MV-4-11 (cell line): ENCODE measurements at regions not wholly inside any gene's neighbourhood (a gene's known extent, or its start where the extent isn't known, plus 50 kb on each side); places are given as distances from the start of the nearest gene placed in this dataset.

Experiments
- DNase-seq: peaks from one replicate; lab custom pipeline; 2025; lab: John Stamatoyannopoulos, UW

DNA sequence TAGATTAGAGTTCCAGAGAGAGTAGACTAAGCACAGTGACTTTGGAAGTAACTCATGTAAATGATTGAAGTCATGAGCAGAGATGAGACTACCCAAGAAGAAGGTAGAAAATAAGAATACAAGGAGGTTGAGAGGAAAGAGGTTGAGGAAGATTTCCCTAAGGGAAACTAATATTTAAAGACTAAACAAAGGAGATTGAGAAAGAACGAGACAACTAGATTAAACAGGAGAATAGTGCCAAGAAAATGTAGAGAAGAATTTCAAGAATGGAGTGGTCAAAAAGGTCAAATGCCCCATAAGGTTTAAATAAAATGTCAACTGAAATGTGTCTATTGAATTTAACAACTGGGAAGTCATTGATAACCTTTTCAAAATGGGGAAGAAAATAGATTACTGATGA, 59.0 kb downstream of the RPS29 start:
- no peak for DNase-seq

DNA sequence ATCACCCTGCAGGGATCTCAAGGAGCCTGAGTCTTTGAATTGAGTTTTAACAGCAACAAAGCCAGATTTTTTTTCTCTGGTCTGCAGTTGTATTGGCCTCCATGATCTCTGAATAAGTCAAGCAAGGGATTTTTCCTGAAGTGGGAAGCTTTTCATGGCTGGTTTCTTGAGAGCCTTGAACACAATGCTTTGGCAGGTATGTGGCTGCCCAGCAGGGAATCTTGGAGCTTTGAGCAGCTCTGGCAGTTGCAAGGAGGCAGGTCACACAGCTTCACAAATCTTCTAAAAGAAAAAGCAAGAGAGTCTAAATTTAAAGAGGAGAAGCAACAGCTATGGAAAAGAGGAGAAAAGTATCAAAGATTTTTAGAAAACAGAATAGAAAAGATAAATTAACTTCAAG, 60.1 kb downstream of the RPS29 start:
- DNase-seq: no peak

GRCh38 chr14:49516286-49516685, 69.9 kb downstream of the RPS29 start:
- DNase-seq: no peak

DNA sequence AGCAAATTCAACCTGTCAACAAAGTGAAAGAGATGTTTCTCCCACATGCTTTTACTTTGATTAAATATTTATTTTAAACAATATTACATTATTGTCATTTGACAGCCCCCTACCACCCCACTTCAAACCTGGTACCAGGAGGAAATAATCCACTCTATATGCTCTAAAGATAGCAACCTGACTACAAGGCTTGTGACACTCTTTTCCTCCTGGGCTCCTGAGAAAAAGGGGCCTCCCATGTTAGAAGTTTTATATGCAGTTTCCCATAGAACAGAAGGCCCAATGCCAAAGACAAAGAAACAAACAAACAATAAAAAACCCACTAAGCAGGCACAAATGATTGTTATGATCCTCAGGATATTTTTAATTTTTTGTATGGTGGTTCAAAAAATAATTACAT, 73.6 kb downstream of the RPS29 start:
- DNase-seq: no peak

DNA sequence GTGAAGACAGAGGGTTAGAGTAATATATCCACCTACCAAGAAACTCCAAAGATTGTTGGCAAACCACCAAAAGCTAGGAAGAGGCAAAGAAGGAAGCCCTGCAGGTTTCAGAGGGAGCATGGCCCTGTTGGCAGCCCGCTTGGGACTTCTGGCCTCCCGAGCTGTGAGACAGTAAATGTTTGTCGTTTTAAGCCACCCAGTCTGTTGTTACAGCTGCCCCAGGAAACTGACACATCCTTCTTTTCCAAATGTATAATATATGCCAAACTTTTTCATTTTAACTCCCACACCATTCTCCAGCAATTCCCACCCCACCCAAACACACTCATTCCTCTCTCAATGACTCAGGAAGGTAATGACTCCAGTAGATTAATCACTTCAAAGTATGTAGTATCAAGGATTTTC, 74.0 kb downstream of the RPS29 start:
- DNase-seq: no peak

- DNase-seq: no peak
These were observed 78.1 kb downstream of the RPS29 start for GRCh38 chr14:49508124-49508523.

GRCh38 chr14:49506650-49507049, 79.5 kb downstream of the RPS29 start:
- no peak for DNase-seq

DNA sequence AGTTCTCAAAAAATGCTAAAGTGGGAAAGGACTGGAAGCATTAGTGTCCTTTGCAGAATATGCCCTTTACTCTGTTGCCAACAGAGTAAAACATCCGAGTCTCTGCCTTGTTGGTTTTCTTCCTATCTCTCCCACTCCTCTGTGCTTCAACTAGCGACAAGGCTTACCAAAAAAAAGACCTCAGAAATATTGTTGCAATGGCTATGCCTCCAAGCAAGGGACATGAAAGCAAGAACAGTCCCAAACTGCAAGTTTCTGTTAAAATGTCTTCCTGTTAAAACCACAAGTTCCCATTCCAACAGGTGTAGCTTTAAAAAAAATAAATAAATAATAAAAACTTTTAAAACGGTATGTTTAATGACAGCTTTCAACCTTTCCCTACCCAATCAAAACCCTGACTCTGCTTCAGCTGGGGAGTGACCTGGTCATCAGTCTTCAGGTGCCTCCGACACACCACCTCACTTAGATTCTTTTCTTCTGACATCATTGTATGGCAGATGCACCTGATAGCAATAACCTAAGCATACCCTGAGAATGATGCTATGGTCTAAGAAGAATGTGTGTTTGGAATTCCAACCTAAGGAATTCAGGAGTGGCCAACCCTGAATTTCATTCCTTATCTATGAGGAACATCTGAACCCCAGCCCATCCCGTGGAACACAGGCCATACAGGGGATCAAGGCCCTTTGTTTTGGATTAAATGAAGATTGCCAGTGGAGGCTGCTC, 81.0 kb downstream of the RPS29 start:
- no peak for DNase-seq

GRCh38 chr14:49497725-49498348, 88.3 kb downstream of the RPS29 start:
- peak; percentile 65 for DNase-seq

GRCh38 chr14:49497267-49497666, 88.9 kb downstream of the RPS29 start:
- no peak for DNase-seq

GRCh38 chr14:49494836-49495235, 91.3 kb downstream of the RPS29 start:
- DNase-seq: no peak

DNA sequence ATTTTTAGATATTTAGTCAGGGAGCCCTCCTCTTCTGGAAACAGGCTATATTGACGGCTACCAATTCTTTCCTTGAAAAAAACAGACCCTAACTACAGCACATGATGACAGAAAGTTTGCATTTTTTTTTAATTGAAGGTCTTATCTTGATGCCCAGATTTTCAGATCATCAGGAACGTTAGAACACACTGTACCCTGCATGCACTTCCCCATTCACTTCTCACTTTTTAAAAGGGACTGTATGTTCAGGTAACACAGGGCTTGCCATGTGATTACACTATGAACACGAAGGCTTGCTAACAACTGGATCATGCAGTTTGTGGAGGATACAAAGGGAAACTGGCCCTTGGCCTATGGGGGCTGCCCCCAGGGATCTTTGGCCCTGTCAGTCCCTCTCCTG, 92.6 kb downstream of the RPS29 start:
- DNase-seq: no peak

DNA sequence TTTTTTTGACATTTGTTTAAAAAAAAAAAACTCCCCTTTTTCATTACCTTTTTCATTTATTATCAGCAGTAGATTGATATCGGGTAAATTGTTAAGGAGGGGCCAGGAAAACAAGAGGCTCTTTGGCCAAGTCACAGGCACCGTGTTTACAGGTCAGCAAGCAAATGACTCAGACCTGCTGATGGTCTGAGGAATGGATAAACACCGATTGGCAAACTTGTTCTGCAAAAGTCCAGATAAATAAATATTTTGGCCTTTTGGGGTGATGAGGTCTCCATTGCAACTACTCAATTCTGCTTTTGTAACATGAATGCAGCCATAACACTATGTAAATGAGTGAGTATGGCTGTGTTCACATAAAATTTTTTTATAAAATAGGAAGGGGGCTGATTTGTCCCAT, 94.0 kb downstream of the RPS29 start:
- DNase-seq: no peak

GRCh38 chr14:49489341-49489740, 96.8 kb downstream of the RPS29 start:
- DNase-seq: no peak

DNA sequence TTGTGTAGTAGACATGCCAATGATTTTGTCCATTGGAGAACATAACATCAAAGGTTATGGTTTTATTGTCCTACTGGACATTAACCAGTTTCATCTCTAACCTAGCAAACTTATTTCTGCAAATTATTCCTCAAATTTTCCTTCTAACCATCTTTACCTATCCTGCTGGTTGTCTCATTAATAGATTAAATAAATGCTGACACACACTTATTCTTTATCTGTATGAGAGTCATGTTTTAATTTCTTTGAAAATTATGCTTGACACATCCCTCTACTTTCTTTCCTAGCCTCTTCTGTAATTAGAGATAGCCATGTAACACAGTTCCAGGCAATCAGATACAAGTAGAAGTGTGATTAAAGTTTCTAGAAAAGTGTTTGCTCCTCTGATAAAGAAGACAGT, 98.9 kb downstream of the RPS29 start:
- DNase-seq: no peak

DNA sequence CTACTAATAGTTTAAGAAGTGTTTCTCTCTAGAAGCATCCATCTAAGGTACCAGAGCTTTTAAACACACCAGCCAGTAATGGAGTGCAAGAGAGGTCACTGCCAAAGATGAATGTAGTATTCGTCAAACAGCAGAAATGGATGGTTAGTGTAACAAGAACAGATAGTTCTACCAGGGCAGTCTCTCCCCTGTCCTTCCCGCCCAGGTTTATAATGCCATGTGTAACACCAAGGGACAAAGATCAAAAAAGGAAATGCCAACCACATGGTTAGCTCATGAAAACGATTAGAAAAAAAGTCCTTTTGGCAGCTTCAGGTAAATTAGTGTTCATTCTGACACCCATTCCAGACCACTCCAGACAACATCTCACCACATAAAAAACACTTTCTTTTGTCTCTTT, 100.9 kb downstream of the RPS29 start:
- DNase-seq: no peak

DNA sequence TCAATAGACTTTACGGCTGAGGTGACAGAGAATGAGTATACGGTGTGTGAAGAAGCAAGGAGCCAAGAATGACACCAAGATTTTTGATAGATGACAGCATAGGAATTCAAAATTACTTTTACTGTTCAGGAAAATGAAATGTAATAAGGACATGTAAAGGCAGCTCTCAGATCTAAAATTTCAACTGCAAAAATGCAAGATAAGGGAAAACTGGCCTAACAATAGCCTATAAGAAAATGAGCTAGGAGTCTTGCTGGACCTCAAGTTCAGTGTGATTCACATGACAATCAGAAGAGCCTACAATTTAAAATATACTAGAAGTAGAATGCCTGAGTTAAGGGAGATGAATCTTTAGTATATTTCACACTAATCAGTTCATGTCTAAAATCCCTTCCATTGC, 102.0 kb downstream of the RPS29 start:
- no peak for DNase-seq

DNA sequence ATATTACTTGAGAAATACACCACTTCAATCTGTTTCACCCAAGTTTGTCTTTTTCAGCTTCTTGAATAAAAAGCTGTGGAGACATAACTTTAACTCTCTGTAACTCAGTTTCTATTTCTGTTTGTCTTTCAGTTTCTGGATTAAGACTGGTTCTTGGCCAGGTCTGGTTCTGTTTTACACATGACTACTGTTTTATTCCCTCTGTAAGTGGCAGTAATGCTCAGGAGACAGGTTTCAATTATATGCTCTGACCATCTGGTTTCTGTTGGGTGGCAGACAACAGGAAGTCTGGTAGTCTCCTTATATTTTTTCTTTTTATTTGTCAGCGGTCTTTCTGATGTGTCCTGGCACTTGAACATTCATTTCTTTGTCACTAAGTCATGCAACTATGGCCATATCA, 102.9 kb downstream of the RPS29 start:
- no peak for DNase-seq

DNA sequence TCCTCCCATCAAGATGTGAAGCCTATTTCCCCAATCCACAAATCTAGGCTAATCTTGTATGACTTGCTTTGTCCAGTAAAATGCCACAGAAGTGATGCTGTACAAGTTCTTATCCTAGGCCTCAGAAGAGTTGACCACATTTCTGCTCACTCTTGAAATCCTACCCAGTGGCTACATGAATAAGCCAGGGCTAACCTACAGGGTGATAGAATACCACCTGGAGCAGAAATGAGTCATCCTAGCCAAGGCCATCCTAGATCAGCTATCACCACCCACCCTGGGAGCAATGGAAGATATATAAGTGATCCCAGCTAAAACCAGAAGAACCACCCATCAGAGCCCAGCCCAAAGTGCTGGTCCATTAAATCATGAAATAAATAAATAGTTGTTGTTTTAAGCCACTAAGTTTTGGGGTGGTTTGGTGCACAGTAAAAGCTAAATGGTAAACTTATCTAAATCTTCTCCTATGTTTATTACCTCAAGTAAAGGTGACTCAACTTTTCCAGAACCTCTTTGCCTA, 105.1 kb downstream of the RPS29 start:
- DNase-seq: no peak

DNA sequence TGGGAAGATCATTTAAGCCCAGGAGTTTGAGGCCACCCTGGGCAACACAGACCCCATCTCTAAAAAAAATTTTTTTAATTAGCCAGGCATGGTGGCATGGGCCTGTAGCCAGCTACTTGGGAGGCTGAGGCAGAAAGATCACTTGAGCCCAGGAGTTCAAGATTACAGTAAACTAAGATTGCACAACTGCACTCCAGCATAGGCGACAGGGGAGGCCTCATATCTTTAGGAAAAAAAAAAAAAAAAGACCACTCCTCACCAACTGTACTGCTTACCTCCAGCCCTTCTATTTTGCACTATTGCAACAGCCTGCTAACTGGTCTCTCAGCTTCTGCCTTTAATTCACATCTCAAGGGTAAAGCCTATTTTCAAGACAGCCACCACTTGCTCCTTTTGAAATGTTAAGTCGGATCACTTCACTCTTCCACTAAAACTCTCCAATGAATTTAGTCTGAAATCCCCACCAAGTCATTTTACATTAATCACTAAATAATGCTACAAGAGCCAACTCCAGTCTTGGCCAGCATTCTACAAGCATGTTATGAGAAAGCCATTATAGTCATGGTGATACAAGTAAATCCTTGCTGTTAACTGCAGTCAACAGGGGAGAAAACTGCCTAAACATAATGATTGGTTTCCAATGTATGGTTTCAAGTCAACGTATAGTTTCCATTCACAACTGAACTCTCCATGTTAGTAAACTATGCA, 106.0 kb downstream of the RPS29 start:
- no peak for DNase-seq

DNA sequence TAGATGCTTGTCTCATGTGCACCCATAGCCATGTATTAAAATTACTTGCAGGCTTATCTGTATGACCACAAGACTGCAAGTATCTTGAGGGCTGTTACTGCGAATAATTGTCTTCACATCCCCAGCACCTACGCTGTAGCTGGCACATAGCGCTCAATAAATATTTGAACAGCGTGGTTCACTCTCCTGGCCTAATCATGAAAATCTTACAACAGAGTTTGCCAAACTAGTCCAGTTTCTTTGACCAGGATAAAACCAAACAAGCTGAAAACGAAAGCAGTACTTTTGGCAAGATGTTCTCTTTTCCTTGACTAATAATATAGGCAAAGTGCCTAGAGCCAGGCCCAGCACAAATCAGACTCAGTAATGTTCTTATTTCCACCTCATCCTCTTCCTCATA, 106.7 kb downstream of the RPS29 start:
- DNase-seq: no peak

GRCh38 chr14:49478784-49479183, 107.4 kb downstream of the RPS29 start:
- DNase-seq: no peak

DNA sequence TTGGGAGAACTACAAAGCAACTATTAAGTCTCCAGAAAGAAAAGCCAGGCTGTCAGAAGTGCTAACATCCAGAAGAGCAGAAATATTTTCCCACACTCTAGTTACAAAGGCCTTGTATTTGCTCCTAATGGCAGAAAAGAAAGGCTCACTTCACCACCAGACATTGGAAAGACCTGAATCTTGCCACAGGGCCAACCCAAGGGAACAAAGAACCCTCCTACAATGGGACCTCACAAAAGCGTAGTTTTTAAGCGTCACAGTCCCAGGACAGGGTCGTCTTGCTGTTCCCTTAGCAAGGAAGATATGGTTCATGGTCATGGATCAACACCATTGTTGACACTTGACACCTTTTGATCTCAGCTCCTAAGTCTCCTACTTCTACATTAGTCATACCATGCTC, 119.1 kb downstream of the RPS29 start:
- no peak for DNase-seq
